ENCODE measurements at regions not wholly inside any gene's neighbourhood (a gene's known extent, or its start where the extent isn't known, plus 50 kb on each side); places are given as distances from the start of the nearest gene placed in this dataset.
A peak's percentile ranks its signal among the peaks of the same experiment; 100 is the strongest.

DNA sequence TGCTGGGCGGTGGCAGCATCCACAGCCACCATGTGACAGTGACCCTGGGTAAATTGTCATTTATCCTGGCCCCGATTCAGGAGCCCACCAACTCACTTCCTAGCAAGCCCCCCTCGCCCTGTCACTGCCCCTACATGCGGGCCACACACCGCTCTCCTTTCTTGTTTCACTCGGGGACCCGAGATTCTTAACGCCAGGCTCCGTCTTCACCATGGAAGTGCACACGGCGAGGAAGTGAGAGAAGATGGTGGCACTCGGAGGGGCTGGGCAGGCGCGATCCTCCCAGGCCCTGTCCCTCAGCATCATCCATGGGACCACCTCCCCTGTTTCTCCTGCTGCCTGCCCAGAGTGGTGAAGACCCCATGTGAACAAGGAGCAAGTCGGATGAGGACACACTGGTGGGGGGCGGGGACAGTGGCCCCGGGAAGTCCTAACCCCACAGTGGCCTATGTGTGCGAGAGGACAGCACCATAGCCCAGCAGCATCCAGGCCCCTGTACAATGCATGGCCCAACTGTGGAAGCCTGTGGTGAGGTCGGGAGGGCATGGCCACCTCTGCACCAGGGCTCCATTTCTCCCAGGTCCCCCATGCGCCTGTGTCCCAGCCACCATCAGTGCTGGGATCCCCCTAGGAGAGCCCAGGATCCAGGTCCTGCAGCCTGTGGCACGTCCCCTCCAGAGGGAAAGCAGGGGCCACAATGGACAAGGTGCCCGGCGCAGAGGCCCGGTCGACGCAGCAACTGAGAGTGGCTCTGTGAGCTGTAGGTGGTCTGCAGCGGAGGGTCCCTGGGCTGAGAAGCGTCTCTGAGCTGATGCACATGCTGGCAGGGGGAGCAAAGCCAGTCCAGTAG is 262.8 kb downstream of the BRD1 start:
- peaks cover 0 to 11% (median 0%) of the 10 kb centered on the region in 6 donors for H3K36me3 ChIP-seq
- intact Hi-C loops (cut with DNase I; ENCODE audit: low total_unique reads), result loop anchor here (5.0 kb wide), 1 partner anchor 193 kb away; no protein-coding TSS in a partner anchor
- WGBS, 5 donors, result 92 to 98% (median 96%) methylated on average over 17 to 28 of the region's 28 CpGs
- TF ChIP-seq POLR2AphosphoS5 (IDR thresholded peaks at IDR 0.05) (no peak), POLR2A (IDR thresholded peaks at IDR 0.05) (no peak)
- TF ChIP-seq, protein P1, sequence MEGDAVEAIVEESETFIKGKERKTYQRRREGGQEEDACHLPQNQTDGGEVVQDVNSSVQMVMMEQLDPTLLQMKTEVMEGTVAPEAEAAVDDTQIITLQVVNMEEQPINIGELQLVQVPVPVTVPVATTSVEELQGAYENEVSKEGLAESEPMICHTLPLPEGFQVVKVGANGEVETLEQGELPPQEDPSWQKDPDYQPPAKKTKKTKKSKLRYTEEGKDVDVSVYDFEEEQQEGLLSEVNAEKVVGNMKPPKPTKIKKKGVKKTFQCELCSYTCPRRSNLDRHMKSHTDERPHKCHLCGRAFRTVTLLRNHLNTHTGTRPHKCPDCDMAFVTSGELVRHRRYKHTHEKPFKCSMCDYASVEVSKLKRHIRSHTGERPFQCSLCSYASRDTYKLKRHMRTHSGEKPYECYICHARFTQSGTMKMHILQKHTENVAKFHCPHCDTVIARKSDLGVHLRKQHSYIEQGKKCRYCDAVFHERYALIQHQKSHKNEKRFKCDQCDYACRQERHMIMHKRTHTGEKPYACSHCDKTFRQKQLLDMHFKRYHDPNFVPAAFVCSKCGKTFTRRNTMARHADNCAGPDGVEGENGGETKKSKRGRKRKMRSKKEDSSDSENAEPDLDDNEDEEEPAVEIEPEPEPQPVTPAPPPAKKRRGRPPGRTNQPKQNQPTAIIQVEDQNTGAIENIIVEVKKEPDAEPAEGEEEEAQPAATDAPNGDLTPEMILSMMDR (IDR thresholded peaks at IDR 0.05 in 8 of 11, conservative IDR thresholded peaks at IDR 0.05 in 3 of 11), result no peak
- no peaks in the 10 kb centered on the region for H3K27me3 ChIP-seq (replicated peaks in 1 of 7)
- peaks cover 0 to 23% (median 10%) of the 10 kb centered on the region in 6 donors for H3K4me1 ChIP-seq
- peaks cover 0 to 6% (median 0%) of the 10 kb centered on the region in 8 donors for H3K9me3 ChIP-seq
- no peak overlapping the region for H3K4me3 ChIP-seq
- DNase-seq, result peak; percentile 33
- H3K27ac ChIP-seq, result no peak overlapping the region

DNA sequence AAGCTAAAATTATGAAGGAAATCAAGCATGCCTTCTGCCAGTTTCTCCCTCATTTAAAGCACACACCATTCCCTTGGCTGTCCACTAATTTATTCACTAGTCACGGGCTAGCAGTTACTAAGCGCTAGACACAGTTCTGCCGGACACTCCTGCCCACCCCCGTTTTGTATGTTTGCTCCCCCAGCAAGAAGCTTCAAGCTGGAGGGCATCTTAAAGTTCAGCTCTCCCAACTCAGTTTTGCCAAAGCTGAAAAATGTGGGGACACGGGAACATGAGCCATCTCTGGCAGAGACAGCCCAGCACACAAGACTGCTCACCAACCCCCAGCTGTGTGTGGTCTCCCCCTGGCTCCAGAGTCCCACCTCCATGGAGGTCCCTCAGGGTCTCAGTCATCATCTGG is 263.6 kb downstream of the BRD1 start:
- intact Hi-C loops (cut with DNase I; ENCODE audit: low total_unique reads), result no loop called here
- no peak for DNase-seq
- peaks cover 0 to 14% (median 4%) of the 10 kb centered on the region in 6 donors for H3K4me1 ChIP-seq
- H3K36me3 ChIP-seq, result peaks cover 0 to 3% (median 0%) of the 10 kb centered on the region in 6 donors
- no peak overlapping the region for H3K4me3 ChIP-seq
- H3K27ac ChIP-seq, result no peak overlapping the region
- peaks cover 0 to 10% (median 0%) of the 10 kb centered on the region in 8 donors for H3K9me3 ChIP-seq
- no peak for TF ChIP-seq POLR2AphosphoS5 (IDR thresholded peaks at IDR 0.05)
- TF ChIP-seq POLR2A (IDR thresholded peaks at IDR 0.05), result no peak
- TF ChIP-seq, protein P1 (IDR thresholded peaks at IDR 0.05 in 8 of 11, conservative IDR thresholded peaks at IDR 0.05 in 3 of 11), result no peak
- 94 to 97% (median 95%) methylated on average over 5 of the region's 5 CpGs for WGBS, 5 donors
- H3K27me3 ChIP-seq (replicated peaks in 1 of 7), result no peaks in the 10 kb centered on the region

DNA sequence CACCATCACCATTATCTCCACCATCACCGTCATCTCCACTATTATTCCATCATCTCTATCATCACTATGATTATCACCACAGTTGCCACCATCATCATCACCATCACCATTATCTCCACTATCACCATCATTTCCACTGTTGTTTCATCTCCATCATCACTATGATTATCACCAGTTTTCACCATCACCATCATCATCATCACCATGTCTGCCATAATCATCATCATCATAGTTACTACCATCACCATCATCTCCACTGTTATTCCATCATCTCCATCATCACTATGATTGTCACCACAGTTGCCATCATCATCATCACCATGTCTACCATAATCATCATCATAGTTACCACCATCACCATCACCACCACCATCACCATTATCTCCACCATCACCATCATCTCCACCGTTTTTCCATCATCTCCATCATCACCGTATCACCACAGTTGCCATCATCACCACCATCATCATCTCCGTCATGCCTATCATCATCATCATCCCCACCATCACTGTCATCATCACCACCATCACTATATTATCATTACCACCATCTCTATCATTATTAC is 264.9 kb downstream of the BRD1 start:
- Histone ChIP-seq H3K9me3 (peaks cover 0 to 17% (median 6%) of the 10 kb centered on the region in 8 donors), H3K36me3 (peaks cover 0 to 9% (median 0%) of the 10 kb centered on the region in 6 donors), H3K4me3 (no peak overlapping the region), H3K27me3 (replicated peaks in 1 of 7) (no peaks in the 10 kb centered on the region), H3K27ac (peak overlapping the region in 1 of 8 donors; percentile 49), H3K4me1 (peaks cover 0 to 2% (median 0%) of the 10 kb centered on the region in 6 donors)
- intact Hi-C loops (cut with DNase I; ENCODE audit: low total_unique reads), result no loop called here
- no peak for DNase-seq
- WGBS, 5 donors, result 83 to 99% (median 94%) methylated on average over 4 of the region's 4 CpGs
- TF ChIP-seq POLR2A (IDR thresholded peaks at IDR 0.05) (no peak), POLR2AphosphoS5 (IDR thresholded peaks at IDR 0.05) (no peak)
- TF ChIP-seq, protein P1 (IDR thresholded peaks at IDR 0.05 in 8 of 11, conservative IDR thresholded peaks at IDR 0.05 in 3 of 11), result no peak

DNA sequence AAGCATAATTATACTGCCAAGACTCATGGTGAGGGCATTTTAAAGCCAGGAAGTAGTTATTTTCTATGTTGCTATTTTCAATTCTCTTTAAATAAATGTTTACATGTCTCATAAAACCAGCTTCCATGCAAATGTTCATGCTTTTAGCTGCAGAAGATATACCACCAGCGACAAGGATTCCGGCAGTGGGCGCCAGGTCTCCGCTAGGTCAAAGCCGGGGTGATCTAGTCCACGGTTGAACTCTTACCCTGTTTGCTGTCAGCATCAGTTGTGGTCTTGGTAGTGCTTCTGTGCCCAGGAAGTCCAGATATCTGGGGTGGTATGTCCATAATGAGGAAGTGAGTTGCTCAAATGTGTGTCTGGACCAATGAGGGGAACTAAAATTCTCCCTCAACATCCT is 265.7 kb downstream of the BRD1 start:
- Histone ChIP-seq H3K9me3 (peaks cover 0 to 17% (median 6%) of the 10 kb centered on the region in 8 donors), H3K27ac (peak overlapping the region in 2 of 8 donors; percentile 2 to 49), H3K36me3 (peaks cover 0 to 9% (median 0%) of the 10 kb centered on the region in 6 donors), H3K4me1 (no peaks in the 10 kb centered on the region), H3K4me3 (no peak overlapping the region), H3K27me3 (replicated peaks in 1 of 7) (no peaks in the 10 kb centered on the region)
- no peak for DNase-seq
- WGBS, 5 donors, result 86 to 95% (median 91%) methylated on average over 6 of the region's 6 CpGs
- intact Hi-C loops (cut with DNase I; ENCODE audit: low total_unique reads), result no loop called here
- TF ChIP-seq POLR2A (IDR thresholded peaks at IDR 0.05) (no peak), POLR2AphosphoS5 (IDR thresholded peaks at IDR 0.05) (no peak)
- TF ChIP-seq, protein P1 (IDR thresholded peaks at IDR 0.05 in 8 of 11, conservative IDR thresholded peaks at IDR 0.05 in 3 of 11), result no peak

Measured in spleen (tissue), 11 donors.